ENCODE measurements at regions not wholly inside any gene's neighbourhood (a gene's known extent, or its start where the extent isn't known, plus 50 kb on each side); places are given as distances from the start of the nearest gene placed in this dataset.
A peak's percentile ranks its signal among the peaks of the same experiment; 100 is the strongest.
"Not testable (repeated sequence)": the region's sequence is repeated elsewhere in the genome, so short reads cannot be mapped to it uniquely, and the experiment has no call there.

- H3K4me3 Mint-ChIP-seq; H3K36me3 ChIP-seq (ENCODE audit: insufficient read depth, low read length); DNase-seq; H3K27me3 Mint-ChIP-seq; H3K27me3 ChIP-seq (ENCODE audit: insufficient read depth, low read length, poor library complexity, severe bottlenecking); H3K4me3 ChIP-seq (ENCODE audit: low read length); CTCF ChIA-PET; POLR2A ChIA-PET; H3K9me3 Mint-ChIP-seq; H3K36me3 Mint-ChIP-seq; H3K9me3 ChIP-seq (ENCODE audit: low read length); H3K27ac ChIP-seq (ENCODE audit: low read depth, low read length); H3K27ac Mint-ChIP-seq; H3K4me1 ChIP-seq (ENCODE audit: insufficient read depth, low read length); H3K4me1 Mint-ChIP-seq: not testable (repeated sequence)
These were observed 329.8 kb downstream of the BCL2L11 start for GRCh38 chr2:111450526-111450925.

- H3K4me1 ChIP-seq (ENCODE audit: insufficient read depth, low read length); H3K27me3 ChIP-seq (ENCODE audit: insufficient read depth, low read length, poor library complexity, severe bottlenecking); H3K4me1 Mint-ChIP-seq; H3K9me3 ChIP-seq (ENCODE audit: low read length); H3K36me3 Mint-ChIP-seq; H3K27me3 Mint-ChIP-seq; H3K27ac ChIP-seq (ENCODE audit: low read depth, low read length); H3K36me3 ChIP-seq (ENCODE audit: insufficient read depth, low read length); H3K4me3 ChIP-seq (ENCODE audit: low read length); POLR2A ChIA-PET; DNase-seq; CTCF ChIA-PET; H3K9me3 Mint-ChIP-seq: not testable (repeated sequence)
- Mint-ChIP-seq H3K4me3 (peak overlapping the region in 5 of 7 donors; percentile 34 to 73 (median 61)), H3K27ac (peak overlapping the region in 2 of 8 donors; percentile 23 to 63)
These were observed 331.0 kb downstream of the BCL2L11 start for GRCh38 chr2:111451692-111452199.

- CTCF ChIA-PET; DNase-seq; H3K27me3 Mint-ChIP-seq; H3K4me3 ChIP-seq (ENCODE audit: low read length); POLR2A ChIA-PET; H3K9me3 Mint-ChIP-seq; H3K4me1 ChIP-seq (ENCODE audit: insufficient read depth, low read length); H3K36me3 Mint-ChIP-seq; H3K27me3 ChIP-seq (ENCODE audit: insufficient read depth, low read length, poor library complexity, severe bottlenecking); H3K27ac ChIP-seq (ENCODE audit: low read depth, low read length); H3K4me1 Mint-ChIP-seq; H3K9me3 ChIP-seq (ENCODE audit: low read length); H3K36me3 ChIP-seq (ENCODE audit: insufficient read depth, low read length): not testable (repeated sequence)
- peak overlapping the region in 3 of 8 donors; percentile 23 to 63 (median 42) for H3K27ac Mint-ChIP-seq
- H3K4me3 Mint-ChIP-seq: peak overlapping the region in 5 of 7 donors; percentile 34 to 73 (median 61)
These were observed 331.5 kb downstream of the BCL2L11 start for GRCh38 chr2:111452208-111452607.

GRCh38 chr2:111453308-111453707 is 332.6 kb downstream of the BCL2L11 start:
- H3K27ac Mint-ChIP-seq; H3K36me3 ChIP-seq (ENCODE audit: insufficient read depth, low read length); H3K27me3 ChIP-seq (ENCODE audit: insufficient read depth, low read length, poor library complexity, severe bottlenecking); H3K4me1 Mint-ChIP-seq; H3K27ac ChIP-seq (ENCODE audit: low read depth, low read length); H3K27me3 Mint-ChIP-seq; CTCF ChIA-PET; H3K9me3 ChIP-seq (ENCODE audit: low read length); H3K4me3 ChIP-seq (ENCODE audit: low read length); H3K4me3 Mint-ChIP-seq; H3K9me3 Mint-ChIP-seq; POLR2A ChIA-PET; DNase-seq; H3K36me3 Mint-ChIP-seq; H3K4me1 ChIP-seq (ENCODE audit: insufficient read depth, low read length): not testable (repeated sequence)

- H3K4me3 Mint-ChIP-seq; H3K27ac Mint-ChIP-seq; H3K27ac ChIP-seq (ENCODE audit: low read depth, low read length); H3K4me1 ChIP-seq (ENCODE audit: insufficient read depth, low read length); CTCF ChIA-PET; H3K4me3 ChIP-seq (ENCODE audit: low read length); H3K27me3 Mint-ChIP-seq; H3K27me3 ChIP-seq (ENCODE audit: insufficient read depth, low read length, poor library complexity, severe bottlenecking); H3K36me3 ChIP-seq (ENCODE audit: insufficient read depth, low read length); H3K4me1 Mint-ChIP-seq; H3K9me3 ChIP-seq (ENCODE audit: low read length); DNase-seq; H3K36me3 Mint-ChIP-seq; H3K9me3 Mint-ChIP-seq; POLR2A ChIA-PET: not testable (repeated sequence)
These were observed 333.1 kb downstream of the BCL2L11 start for GRCh38 chr2:111453816-111454215.

GRCh38 chr2:111454404-111454803 is 333.7 kb downstream of the BCL2L11 start:
- H3K4me3 ChIP-seq (ENCODE audit: low read length); H3K27me3 ChIP-seq (ENCODE audit: insufficient read depth, low read length, poor library complexity, severe bottlenecking); H3K27ac Mint-ChIP-seq; H3K4me1 ChIP-seq (ENCODE audit: insufficient read depth, low read length); H3K36me3 Mint-ChIP-seq; H3K9me3 Mint-ChIP-seq; H3K9me3 ChIP-seq (ENCODE audit: low read length); POLR2A ChIA-PET; H3K27me3 Mint-ChIP-seq; H3K36me3 ChIP-seq (ENCODE audit: insufficient read depth, low read length); CTCF ChIA-PET; H3K4me1 Mint-ChIP-seq; H3K4me3 Mint-ChIP-seq; H3K27ac ChIP-seq (ENCODE audit: low read depth, low read length): not testable (repeated sequence)
- peak; percentile 11 to 64 (median 43) for DNase-seq

GRCh38 chr2:111455016-111456015 is 334.6 kb downstream of the BCL2L11 start:
- H3K4me3 ChIP-seq (ENCODE audit: low read length); H3K27me3 ChIP-seq (ENCODE audit: insufficient read depth, low read length, poor library complexity, severe bottlenecking); H3K9me3 Mint-ChIP-seq; H3K4me1 ChIP-seq (ENCODE audit: insufficient read depth, low read length); H3K36me3 Mint-ChIP-seq; H3K4me1 Mint-ChIP-seq; H3K9me3 ChIP-seq (ENCODE audit: low read length); H3K36me3 ChIP-seq (ENCODE audit: insufficient read depth, low read length); DNase-seq; POLR2A ChIA-PET; H3K27me3 Mint-ChIP-seq; H3K27ac ChIP-seq (ENCODE audit: low read depth, low read length); H3K4me3 Mint-ChIP-seq: not testable (repeated sequence)
- H3K27ac Mint-ChIP-seq: peak overlapping the region in 4 of 8 donors; percentile 5 to 47 (median 42)
- CTCF ChIA-PET: interaction anchor here (0.6 kb wide), 1 partner anchor 312 kb away, joined by 4 read pairs; no protein-coding TSS in a partner anchor

GRCh38 chr2:111457191-111457590 is 336.5 kb downstream of the BCL2L11 start:
- H3K4me1 ChIP-seq (ENCODE audit: insufficient read depth, low read length); H3K27ac ChIP-seq (ENCODE audit: low read depth, low read length); H3K36me3 Mint-ChIP-seq; H3K27me3 Mint-ChIP-seq; H3K4me1 Mint-ChIP-seq; H3K4me3 Mint-ChIP-seq; DNase-seq; H3K9me3 Mint-ChIP-seq; CTCF ChIA-PET; H3K27me3 ChIP-seq (ENCODE audit: insufficient read depth, low read length, poor library complexity, severe bottlenecking); H3K4me3 ChIP-seq (ENCODE audit: low read length); H3K36me3 ChIP-seq (ENCODE audit: insufficient read depth, low read length); H3K9me3 ChIP-seq (ENCODE audit: low read length); POLR2A ChIA-PET: not testable (repeated sequence)
- H3K27ac Mint-ChIP-seq: peak overlapping the region in 1 of 8 donors; percentile 65

All from CD8-positive, alpha-beta memory T cell (primary cell).